ENCODE measurements at regions not wholly inside any gene's neighbourhood (a gene's known extent, or its start where the extent isn't known, plus 50 kb on each side); places are given as distances from the start of the nearest gene placed in this dataset.

GRCh38 chr9:88730780-88731179 lies 195.8 kb downstream of the NXNL2 start:
- ChIA-PET POLR2A (no interaction called here), SMC1A (ENCODE audit: uncharacterized antibody, unreplicated experiment) (no interaction called here), CTCF (no interaction called here), RAD21 (ENCODE audit: unreplicated experiment) (no interaction called here)
- H2AFZ ChIP-seq (ENCODE audit: control insufficient read depth, low read depth, low read length), result no peak overlapping the region
- no peak overlapping the region for H3K4me2 ChIP-seq (ENCODE audit: control insufficient read depth, insufficient read depth)
- H3K36me3 ChIP-seq (ENCODE audit: control insufficient read depth in 2 of 2, insufficient read depth in 2 of 2, low read length in 1 of 2), result no peaks in the 10 kb centered on the region
- no peaks in the 10 kb centered on the region; a peak in 1 of 4 replicates for H3K27me3 ChIP-seq (replicated peaks in 1 of 2; ENCODE audit: control insufficient read depth in 2 of 2, insufficient read depth in 2 of 2, low read length in 1 of 2)
- no peaks in the 10 kb centered on the region for H3K79me2 ChIP-seq (ENCODE audit: control insufficient read depth, insufficient read depth, low read length)
- no peaks in the 10 kb centered on the region for H3K4me1 ChIP-seq (ENCODE audit: control insufficient read depth, insufficient read depth, low read length)
- BruUV-seq (replicated peaks), result no TSS peak
- DNase-seq (ENCODE audit: low read depth, low spot score), result no peak
- H3K9me3 ChIP-seq (replicated peaks; ENCODE audit: control insufficient read depth, insufficient read depth, low read length), result no peaks in the 10 kb centered on the region
- no peak overlapping the region for H3K9ac ChIP-seq (ENCODE audit: control insufficient read depth, insufficient read depth, low read length)
- no peak overlapping the region for H3K27ac ChIP-seq (ENCODE audit: control insufficient read depth, insufficient read depth)
- H4K20me1 ChIP-seq (ENCODE audit: control insufficient read depth, insufficient read depth), result no peaks in the 10 kb centered on the region
- intact Hi-C loops (cut with micrococcal nuclease; ENCODE audit: unreplicated experiment) (no loop called here), in situ Hi-C loops (cut with MboI) (no loop called here)
- no peak overlapping the region for H3K4me3 ChIP-seq
- no peak for TF ChIP-seq FOS (IDR thresholded peaks at IDR 0.05; ENCODE audit: borderline replicate concordance, extremely low read depth, insufficient read length)
- no peak for FAIRE-seq
- 0% methylated on average over 1 of the region's 1 CpG for WGBS (ENCODE audit: insufficient coverage, insufficient replicate concordance, low lambda C conversion rate, missing lambda C conversion rate)
- ATAC-seq, result no peak

- no peak overlapping the region for H3K4me3 ChIP-seq
- CTCF ChIA-PET, result no interaction called here
- no peak overlapping the region for H2AFZ ChIP-seq (ENCODE audit: control insufficient read depth, low read depth, low read length)
- BruUV-seq (replicated peaks), result no TSS peak
- H3K4me2 ChIP-seq (ENCODE audit: control insufficient read depth, insufficient read depth), result no peak overlapping the region
- no peaks in the 10 kb centered on the region for H3K79me2 ChIP-seq (ENCODE audit: control insufficient read depth, insufficient read depth, low read length)
- SMC1A ChIA-PET (ENCODE audit: uncharacterized antibody, unreplicated experiment), result no interaction called here
- RAD21 ChIA-PET (ENCODE audit: unreplicated experiment), result no interaction called here
- POLR2A ChIA-PET, result no interaction called here
- 20% methylated on average over 4 of the region's 4 CpGs for WGBS (ENCODE audit: insufficient coverage, insufficient replicate concordance, low lambda C conversion rate, missing lambda C conversion rate)
- in situ Hi-C loops (cut with MboI), result no loop called here
- H3K27ac ChIP-seq (ENCODE audit: control insufficient read depth, insufficient read depth), result no peak overlapping the region
- no peak for DNase-seq (ENCODE audit: low read depth, low spot score)
- H3K9ac ChIP-seq (ENCODE audit: control insufficient read depth, insufficient read depth, low read length), result no peak overlapping the region
- H3K27me3 ChIP-seq (replicated peaks in 1 of 2; ENCODE audit: control insufficient read depth in 2 of 2, insufficient read depth in 2 of 2, low read length in 1 of 2), result no peaks in the 10 kb centered on the region; a peak in 1 of 4 replicates
- no peaks in the 10 kb centered on the region for H3K36me3 ChIP-seq (ENCODE audit: control insufficient read depth in 2 of 2, insufficient read depth in 2 of 2, low read length in 1 of 2)
- no peaks in the 10 kb centered on the region for H3K9me3 ChIP-seq (replicated peaks; ENCODE audit: control insufficient read depth, insufficient read depth, low read length)
- intact Hi-C loops (cut with micrococcal nuclease; ENCODE audit: unreplicated experiment), result no loop called here
- H4K20me1 ChIP-seq (ENCODE audit: control insufficient read depth, insufficient read depth), result no peaks in the 10 kb centered on the region
- no peak for FAIRE-seq
- H3K4me1 ChIP-seq (ENCODE audit: control insufficient read depth, insufficient read depth, low read length), result no peaks in the 10 kb centered on the region
- ATAC-seq, result no peak
- TF ChIP-seq NRF1 (conservative IDR thresholded peaks at IDR 0.05; ENCODE audit: low read depth, low read length) (no peak), PML (IDR thresholded peaks at IDR 0.05; ENCODE audit: low read length) (no peak), CUX1 (IDR thresholded peaks at IDR 0.05; ENCODE audit: insufficient replicate concordance, low read depth, low read length) (no peak), SUPT20H (IDR thresholded peaks at IDR 0.05; ENCODE audit: borderline replicate concordance, control insufficient read depth, low read depth, low read length) (no peak), TAF1 (IDR thresholded peaks at IDR 0.05; ENCODE audit: borderline replicate concordance, low read depth, low read length) (no peak), EED (IDR thresholded peaks at IDR 0.05; ENCODE audit: low read depth) (no peak), NR2F1 (conservative IDR thresholded peaks at IDR 0.05) (no peak), ETV6 (conservative IDR thresholded peaks at IDR 0.05 in 1 of 2, IDR thresholded peaks at IDR 0.05 in 1 of 2; ENCODE audit: borderline replicate concordance in 1 of 2, low read depth in 1 of 2) (no peak), PAX5 (IDR thresholded peaks at IDR 0.05; ENCODE audit: borderline replicate concordance, low read depth, low read length) (no peak), RELB (IDR thresholded peaks at IDR 0.05; ENCODE audit: low read depth) (no peak), RFX5 (IDR thresholded peaks at IDR 0.05; ENCODE audit: low read depth, low read length) (no peak), CHD1 (IDR thresholded peaks at IDR 0.05; ENCODE audit: low read depth, low read length) (no peak)
Observed at GRCh38 chr9:88732128-88732527, 197.2 kb downstream of the NXNL2 start.
